DMS79 (cell line): ENCODE measurements at regions not wholly inside any gene's neighbourhood (a gene's known extent, or its start where the extent isn't known, plus 50 kb on each side); places are given as distances from the start of the nearest gene placed in this dataset.
"Not testable (repeated sequence)": the region's sequence is repeated elsewhere in the genome, so short reads cannot be mapped to it uniquely, and the experiment has no call there.

ENCODE experiments used
- DNase-seq: peaks from one replicate; lab custom pipeline; 2025; lab: John Stamatoyannopoulos, UW

DNA sequence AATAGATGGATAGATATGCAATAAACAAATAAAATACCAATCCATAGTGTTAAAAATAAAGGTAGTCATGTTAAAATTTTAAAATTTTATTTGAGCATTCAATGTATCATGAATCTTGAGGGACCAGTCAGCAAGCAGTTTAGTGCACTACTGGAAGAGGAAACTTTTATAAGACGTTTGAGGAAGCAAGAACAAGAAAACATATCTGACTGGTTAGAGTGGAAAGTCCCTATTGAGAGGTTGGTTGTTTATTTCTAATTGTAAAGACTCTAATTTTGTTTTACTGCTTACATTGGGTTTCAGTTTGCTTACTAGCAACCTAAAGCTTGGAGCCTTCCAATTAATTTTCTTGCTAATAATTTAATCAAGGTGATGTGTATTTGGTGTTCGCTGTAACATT lies 786.2 kb downstream of the RAB28 start:
- no peak for DNase-seq

DNA sequence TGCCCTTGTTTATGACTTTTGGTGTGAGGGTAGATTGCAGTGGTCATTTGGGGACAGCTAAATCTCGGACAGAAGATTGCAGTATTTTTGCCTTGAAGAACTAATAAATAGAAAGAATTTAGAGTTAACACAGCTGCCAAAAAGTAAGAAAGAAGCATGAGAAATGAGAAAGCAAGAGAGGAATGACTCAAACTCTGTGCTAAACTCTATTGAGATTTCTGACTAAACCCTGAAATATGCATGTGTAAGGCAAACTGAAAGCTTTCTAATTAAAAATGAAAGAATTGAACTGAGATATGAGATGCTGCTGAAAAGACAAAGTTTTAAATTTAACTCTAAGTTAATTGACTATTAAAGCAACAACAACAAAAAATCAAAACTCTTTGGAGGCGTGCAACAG lies 791.3 kb downstream of the RAB28 start:
- DNase-seq, result no peak

DNA sequence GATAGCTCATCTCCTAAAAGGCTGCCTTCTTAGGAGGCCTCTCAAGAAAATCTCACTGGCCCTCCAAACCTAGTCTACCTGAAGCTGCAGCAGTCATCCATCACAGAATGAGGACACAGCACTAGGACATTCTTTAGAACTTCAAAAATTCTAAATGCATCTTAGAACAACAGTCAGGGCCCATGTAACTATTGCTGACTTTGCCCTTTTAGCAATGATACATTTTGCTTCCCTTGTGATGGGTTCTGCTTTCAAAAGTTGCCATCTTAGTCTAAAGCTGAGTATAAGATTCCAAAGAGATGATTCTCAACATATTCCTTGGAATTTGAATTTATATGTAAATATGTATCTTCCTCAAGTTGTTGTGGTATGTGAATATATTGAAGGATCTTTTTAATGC lies 793.0 kb downstream of the RAB28 start:
- no peak for DNase-seq

DNA sequence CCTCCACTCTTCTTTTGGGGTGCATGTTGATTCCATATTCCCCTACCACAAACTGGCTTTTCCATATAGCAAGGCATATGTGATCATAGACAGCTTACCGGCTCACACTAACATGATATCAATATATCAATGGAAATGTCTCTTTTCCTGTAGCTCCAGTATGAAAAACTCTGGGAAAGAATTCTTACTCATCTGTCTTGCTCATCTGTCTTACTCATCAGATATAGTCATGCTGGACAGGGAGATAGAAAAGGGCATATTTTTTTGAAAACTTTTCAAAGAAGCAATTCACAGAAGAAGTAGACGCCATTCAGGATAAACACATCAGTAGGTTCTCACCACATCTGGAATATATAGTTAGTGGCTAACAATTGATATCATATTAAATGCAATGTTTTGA lies 794.7 kb downstream of the RAB28 start:
- no peak for DNase-seq

DNA sequence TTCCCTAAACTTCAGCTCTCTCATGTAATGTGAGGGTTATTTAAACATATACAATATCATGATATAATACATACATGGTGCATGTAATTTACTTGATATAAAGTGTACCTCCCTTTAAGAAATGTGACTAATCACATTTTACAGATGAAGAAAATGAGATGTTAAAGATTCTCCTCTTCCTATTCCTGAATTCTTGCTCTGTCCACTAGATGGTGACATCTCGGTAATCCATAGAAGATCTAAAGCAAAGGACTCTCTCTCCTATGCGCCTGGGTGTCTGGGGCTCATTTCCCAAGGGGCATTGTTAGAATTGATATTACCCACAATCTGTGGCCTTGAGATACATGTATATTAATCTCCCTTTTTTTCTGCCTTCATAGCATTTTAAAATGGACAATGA lies 804.9 kb downstream of the RAB28 start:
- no peak for DNase-seq

DNA sequence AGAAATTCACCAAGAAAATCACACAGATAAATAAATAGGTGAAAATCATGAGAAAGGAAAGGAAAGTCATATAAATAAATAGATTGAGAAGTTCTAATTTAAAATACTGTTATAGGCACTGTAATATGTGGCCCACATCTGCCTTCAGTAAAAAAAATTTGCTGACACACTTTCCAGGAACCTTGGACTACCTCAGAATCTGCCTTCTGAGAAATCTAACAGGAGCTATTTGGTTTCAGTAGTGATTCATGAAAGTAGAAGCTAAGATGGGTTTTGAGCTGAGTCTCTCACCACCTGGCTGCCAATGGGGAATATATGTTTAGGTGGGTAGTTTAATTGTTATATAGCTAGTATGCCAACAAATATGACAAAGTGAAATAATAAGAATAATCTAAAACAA lies 810.0 kb downstream of the RAB28 start:
- DNase-seq, result no peak

DNA sequence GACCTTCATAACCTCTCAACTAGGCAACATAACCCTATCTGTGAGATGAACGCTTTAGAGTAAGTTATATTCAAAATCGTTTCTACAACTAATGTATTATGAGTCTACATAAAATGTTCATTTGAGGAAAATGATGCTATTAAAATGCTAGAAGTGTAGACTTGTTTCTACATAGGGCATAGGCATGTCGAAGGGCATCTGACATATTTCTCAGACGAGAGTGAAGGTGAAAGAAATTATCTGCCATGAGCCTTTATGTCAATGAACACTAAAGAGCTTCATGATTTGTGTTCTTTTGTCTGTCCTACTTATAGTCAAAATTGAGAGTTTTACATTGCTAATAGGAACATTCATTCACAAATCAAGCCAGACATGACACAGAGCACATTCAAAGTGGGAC lies 811.8 kb downstream of the RAB28 start:
- DNase-seq, result no peak

DNA sequence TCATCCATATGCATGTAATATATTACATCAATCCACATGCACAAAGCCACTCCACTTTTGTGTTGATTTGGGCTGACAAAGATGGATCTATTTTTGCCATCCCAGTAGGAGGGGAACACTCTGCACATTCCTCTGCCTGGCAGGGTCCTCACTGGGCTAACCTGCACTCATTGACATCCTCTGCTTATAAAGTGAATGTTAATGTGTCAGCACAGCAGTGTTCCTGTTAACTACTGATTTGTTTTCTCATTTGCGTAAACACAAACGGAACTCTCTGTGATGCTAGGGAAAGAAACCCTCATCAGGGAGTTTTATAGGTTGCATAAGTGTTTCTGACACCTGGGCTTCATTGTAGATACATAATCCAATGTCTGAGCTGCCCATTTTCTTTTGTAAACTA lies 826.0 kb downstream of the RAB28 start:
- DNase-seq, result no peak

DNA sequence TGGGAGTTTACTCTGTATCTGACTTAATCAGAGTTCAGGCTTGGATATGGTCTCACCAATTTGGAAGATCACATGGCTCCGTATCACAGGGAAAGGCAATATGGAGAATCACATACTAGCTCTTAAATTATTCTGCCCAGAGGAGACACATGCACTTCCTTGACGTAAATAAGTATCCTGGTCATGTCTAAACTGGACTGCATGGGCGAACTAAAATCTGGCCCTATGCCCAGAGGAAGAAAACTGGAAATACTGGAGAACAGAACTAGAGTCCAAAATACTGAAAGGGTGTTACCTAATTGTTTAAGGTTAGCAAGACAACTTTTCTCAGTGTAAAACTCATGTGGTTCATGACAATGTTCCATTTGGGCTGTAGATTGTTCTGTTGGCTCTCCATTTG lies 832.3 kb downstream of the RAB28 start:
- no peak for DNase-seq

DNA sequence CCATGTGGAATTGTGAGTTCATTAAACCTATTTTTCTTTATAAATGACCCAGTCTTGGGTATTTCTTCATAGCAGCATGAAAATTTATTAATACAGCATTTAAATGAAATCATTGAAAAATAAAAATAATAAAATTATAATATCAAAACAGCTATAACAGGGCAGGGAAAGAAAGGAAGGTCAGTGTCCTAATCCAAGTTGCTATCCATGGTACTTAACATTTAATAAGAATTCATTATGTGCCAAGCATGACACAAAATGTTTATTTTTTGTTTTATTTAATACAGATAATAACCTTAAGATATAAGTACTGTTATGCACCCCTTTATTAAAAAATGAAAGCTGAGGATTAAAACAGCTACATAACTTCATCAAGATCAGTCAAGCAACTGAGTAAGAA lies 838.4 kb downstream of the RAB28 start:
- no peak for DNase-seq

DNA sequence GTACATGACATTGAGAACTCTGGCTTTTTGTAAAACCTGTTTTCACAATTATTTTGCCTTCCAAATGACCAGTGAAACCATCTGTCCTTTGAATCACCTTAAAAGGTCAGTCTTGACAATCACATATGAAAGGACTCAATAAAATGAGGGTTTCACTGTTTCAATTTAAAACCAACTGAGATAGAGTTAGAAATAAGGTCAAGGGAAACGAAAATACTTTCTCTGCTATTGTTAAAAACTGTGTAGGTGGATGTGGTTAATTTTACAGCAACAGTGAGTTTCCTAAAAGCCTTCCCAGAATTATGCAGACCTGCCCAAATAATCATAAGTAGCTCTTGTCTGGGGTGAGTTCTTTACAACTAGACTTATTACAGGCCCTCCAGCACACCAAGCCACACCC lies 839.9 kb downstream of the RAB28 start:
- DNase-seq, result no peak

DNA sequence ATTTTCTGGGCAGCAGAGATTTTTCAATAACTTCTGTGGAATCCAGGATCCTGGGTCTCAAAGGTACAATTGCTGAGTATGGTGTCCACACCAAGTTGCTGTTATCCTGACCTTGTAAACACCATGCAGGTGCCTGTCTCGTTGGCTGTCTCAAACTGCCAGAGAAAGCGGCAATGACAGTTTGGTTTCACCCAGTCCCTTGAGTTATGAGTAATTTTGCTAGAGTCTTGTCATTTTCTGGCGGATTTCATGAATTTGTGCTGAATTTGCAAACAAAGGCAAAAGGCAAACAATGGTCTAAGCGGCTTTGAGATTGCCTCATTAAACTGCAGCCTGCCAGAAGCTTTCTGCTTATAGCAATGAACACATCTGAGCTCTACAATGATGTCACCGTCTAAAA lies 847.9 kb downstream of the RAB28 start:
- DNase-seq, result no peak

DNA sequence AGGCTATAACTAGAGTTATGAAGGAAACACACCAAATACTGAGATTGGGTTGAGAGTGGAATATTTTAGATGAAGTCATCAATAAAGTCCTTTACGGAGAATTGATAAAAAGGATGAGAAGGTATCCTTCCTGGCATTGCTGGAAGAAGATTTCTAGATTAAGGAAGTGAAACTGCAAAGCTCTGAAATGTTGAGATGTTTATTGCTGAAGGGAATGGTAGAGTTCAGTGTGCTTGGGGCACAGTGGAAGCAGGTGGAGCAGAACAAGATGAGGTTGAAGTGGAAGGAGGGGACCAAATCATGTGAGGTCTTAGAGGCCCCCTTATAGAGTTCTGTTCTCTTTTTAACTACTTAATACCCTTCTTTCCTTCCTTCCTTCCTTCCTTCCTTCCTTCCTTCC lies 848.5 kb downstream of the RAB28 start:
- no peak for DNase-seq

DNA sequence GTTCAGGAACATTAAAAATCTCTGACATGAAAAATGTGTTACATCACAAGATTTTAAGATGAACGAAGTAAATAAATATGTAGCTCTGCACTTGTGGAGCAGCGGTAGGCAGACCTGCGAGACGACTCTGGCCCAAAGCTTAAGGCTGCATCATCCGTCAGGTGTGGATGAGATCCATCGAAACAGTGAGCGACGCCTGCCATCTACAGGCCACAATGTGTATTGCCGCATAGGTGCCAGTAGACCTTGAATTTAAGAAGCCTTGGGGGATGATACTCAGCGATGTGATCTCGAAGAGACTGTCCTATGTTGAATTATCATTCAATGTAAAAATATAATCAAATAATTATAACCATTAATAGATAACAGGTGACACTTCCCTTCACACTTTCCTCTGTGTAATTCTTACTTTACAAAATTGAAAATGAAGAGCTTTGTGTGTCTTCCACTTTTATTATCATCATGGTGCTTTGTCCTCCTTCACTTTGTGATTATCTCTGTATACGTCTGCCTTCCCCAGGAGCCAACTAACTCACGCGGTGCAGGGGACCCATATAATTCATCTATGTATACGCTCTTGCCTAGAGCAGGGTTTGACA lies 851.0 kb downstream of the RAB28 start:
- no peak for DNase-seq

DNA sequence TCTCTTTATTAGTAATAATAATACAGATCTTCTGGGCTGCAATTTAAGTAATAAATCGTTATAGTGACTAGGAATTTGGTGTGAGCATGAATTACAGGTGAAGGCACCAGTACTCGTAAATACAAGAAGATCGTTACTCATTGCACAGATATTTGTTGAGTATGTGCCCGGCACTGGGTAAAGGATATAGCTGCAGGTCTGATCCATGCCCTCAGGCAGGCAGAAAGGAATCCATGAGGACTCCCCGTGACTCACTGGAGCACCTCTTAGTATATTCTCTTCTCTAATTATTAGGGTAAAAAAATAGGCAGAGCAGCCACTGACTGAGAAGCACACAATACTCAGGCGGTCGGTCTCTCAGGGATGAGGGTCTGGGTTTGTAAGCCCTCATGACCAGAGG lies 868.3 kb downstream of the RAB28 start:
- no peak for DNase-seq

DNA sequence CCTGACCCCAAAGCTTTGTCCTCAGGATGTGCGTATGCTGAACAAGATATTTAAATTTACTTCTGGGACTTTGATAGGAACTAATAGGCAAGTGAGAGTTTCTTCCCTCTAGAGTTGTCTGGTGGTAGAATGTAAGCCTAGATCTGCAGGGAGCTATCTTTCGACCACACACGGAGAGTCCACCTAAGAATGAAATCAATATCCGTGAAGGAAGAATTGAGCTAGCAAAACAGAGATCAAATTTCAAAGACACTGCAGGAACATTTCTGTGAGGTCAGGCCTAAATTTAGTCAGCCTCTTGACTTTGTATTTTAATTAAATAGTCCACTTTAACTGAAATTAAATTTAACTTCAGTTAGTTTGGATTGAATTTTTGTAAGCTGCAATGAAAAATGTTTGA lies 871.3 kb downstream of the RAB28 start:
- no peak for DNase-seq

DNA sequence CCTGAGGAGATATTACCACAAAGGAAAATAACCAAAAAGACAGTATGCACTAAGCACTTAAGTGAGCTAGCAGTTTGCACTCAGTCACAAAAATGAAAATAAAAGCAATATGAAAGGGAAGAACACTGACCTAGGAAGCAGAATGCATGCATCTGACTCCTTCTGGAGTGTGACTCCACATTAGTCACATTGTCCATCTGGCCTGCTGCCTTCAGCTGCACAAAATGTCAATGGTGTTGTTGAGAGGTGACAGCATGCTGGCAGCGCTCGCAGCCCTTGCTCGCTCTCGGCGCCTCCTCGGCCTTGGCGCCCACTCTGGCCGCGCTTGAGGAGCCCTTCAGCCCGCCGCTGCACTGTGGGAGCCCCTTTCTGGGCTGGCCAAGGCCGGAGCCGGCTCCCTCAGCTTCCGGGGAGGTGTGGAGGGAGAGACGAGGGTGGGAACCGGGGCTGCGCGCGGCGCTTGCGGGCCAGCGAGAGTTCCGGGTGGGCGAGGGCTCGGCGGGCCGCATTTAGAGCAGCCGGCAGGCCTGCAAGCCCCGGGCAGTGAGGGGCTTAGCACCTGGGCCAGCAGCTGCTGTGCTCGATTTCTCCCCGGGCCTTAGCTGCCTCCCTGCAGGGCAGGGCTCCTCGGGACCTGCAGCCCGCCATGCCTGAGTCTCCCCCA lies 874.8 kb downstream of the RAB28 start:
- not testable (repeated sequence) for DNase-seq

DNA sequence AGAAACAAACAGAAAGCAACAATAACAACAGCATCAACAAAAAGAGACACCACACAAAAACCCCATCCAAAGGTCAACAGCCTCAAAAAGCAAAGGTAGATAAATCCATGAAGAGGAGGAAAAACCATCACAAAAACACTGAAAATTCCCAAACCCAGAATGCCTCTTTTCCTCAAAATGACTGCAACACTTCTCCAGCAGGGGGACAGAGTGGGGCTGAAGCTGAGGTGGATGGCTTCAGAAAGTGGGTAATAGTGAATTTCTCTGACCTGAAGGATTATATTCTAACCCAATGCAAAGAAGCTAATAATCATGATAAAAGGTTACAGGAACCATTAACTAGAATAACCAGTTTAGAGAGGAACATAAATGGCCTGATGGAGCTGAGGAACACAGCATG lies 888.2 kb downstream of the RAB28 start:
- no peak for DNase-seq

DNA sequence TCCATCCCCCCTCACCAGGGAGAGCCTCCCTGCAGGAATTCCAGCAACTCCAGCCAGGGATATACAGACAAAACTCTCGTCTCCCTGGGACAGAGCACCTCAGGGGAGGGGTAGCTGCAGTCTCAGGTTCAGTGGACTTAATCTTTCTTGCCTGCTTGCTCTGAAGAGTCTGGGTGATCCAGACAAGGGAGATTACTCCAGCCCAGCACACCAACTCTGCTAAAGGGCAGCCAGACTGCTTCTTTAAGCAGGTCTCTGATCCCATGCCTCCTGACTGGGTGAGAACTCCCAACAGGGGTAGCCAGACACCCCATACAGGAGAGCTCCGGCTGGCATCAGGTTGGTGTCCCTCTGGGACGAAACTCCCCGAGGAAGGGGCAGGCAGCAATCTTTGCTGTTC lies 888.7 kb downstream of the RAB28 start:
- DNase-seq, result no peak

DNA sequence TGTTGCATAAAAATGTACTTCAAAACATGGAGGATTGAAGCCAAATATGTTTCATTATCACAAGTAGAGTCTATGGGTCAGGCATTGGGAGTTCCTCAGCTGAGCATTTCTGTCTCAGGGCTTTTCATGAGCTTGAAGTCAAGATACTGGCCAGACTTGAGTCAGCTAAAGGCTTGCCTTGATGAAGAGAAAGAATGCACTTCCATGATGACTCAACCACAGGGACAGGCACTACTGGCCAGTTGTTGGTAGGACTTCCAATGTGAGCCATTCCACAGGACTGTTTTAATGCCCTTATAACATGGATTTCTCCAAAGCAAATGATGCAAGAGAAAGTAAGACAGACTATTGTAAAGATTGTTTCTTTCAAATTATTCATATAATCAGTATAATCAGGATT lies 895.6 kb downstream of the RAB28 start:
- DNase-seq, result no peak

DNA sequence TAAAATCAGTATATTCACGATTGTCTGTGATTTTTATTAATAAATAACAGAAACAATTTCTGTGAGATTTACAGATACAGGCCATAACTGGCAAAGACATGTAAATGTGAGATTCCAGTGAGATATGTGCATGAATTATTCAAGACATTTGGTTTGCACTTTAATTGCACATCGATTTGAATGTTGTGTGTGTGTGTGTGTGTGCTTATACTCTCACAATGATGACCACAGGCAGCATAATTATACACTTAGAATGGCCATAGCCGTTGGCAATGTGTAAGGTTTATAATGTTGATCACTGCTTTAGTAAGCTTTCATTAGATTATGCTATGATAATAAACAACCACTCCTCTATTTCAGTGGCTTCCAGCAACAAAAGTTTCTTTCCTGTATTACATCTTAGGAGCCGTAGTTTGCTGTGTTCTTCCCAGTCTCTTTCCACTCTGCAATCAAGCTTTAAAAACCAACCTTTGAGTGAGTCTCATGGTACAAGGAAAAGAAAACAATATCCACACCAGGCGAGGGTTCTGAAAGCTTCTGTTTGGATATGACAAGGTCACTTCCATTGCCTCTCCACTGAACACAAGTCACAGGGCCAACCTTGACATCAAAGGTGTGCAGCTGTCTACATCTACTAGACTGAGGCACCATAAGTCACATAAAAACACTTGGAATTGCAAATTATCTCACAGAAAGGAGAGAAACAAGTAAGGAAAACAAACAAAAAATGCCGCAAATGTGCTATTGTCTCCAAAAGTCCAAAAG lies 897.7 kb downstream of the RAB28 start:
- no peak for DNase-seq

DNA sequence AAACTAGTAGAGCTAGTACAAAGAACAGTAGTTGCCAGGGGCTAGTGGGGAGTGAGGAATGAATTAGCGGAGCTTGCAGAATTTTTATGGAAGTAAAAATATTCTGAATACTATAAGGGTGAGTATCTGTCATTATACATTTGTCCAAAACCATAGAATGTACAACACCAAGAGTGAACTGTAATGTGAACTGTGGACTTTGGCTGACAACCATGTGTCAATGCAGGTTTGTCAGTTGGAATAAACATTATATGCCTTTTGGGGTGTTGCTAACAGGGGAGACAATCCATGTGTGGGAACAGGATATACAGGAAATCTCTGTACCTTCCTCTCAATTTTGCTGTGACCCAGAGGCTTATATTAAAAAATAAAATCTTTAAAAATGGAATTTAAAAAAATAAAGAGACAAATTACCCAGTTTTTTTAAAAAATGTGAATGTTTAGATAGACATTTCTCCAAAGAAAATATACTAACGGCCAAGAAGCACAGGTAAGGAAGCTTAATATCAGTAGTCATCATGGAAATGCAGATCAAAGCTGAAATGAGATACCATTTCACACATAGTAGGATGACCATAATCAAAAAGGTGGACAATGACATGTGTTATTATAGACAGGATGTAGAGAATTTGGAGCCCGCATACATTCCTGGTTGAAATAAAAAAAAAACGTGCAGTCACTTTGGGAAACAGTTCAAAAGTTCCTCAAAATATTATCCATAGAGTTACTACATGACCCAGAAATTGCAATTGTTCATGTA lies 899.8 kb downstream of the RAB28 start:
- no peak for DNase-seq

DNA sequence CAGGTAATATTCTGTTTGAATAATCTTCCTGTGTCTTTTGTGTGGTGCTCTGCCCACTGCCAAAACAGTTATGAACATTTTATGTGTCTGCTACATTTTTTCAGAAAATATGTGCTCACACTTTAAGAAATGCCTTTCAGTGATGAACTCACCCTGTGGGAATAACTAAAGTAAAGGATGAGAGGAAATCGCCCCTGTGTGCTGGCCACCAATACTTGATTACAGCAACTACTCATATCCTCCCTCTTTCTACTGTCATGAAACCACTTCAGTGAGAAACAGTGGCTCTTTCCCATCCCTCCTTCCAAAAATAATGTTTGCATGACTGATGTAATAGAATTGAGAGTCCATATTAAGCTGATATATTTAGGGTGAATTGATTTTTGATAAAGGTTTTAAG lies 900.9 kb downstream of the RAB28 start:
- no peak for DNase-seq
